Stimulated activated CD8-positive, alpha-beta memory T cell treated with anti-CD3 and anti-CD28 coated beads, Interleukin-7, amount 100 ng/mL, for 48 hours (primary cell): ENCODE measurements at regions not wholly inside any gene's neighbourhood (a gene's known extent, or its start where the extent isn't known, plus 50 kb on each side); places are given as distances from the start of the nearest gene placed in this dataset.
"Not testable (repeated sequence)": the region's sequence is repeated elsewhere in the genome, so short reads cannot be mapped to it uniquely, and the experiment has no call there.

Experiments
- DNase-seq, 2 donors: peaks; one replicate each; pipeline ENCODE4 v3.0.0-alpha.2; 2020; ENCODE audit warnings: low read depth in 1 of 2; ENCODE audit errors: extremely low read depth in 1 of 2

DNA sequence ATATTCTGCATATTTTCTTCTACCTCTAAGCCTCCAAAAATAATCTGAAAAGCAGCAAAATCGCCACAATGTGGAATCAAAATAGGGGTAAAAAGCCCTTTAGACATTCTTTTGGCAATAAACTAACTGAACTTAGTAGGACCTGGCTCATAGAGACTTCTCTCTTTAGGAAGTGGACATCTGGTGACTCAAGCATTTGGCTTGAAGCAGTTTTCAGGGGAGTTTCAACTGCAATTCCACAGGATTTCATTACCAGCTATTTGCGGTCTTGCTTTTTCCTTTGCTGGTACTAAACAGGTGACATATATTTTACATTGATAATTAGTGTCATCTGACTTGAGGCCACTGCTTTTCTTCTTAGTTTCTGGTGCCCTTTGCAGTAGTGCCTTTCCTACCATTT lies 173.2 kb upstream of the FBN2 start:
- no peak for DNase-seq

DNA sequence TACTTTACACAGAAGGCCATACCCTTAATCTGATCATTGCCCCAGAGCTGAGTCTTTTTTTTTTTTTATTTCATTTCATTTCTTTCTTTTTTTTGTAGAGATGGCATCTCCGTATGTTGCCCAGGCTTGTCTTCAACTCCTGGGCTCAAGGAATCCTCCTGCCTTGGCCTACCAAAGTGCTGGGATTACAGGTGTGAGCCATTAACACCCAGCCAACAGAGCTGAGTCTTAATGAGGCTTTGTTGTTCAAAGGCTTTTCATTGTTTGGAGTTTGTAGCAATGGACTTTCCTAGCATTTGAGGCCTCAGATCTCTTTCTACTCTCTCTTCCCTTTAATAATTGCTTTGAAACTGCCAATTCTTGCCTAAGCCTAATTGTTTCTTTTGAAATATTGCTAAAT lies 176.5 kb upstream of the FBN2 start:
- no peak for DNase-seq

DNA sequence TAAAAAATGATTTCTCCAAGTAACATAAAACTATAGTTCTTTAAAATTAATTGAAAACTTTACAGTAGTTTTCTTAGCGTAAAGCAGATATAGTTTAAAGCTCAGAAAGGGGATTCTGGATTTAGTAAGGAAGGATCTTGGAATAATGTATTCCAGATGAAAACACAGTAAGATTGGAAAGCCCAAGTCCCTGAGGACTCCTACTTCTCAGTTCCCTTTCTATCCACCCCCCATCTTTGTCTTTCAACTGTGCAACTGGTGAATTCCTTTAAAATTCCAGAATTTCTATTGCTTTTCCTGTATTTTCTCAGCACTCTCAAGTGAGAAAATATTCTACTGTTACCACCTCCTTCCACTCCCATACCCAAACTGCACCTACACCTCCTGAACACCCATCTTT lies 184.5 kb upstream of the FBN2 start:
- DNase-seq: no peak

DNA sequence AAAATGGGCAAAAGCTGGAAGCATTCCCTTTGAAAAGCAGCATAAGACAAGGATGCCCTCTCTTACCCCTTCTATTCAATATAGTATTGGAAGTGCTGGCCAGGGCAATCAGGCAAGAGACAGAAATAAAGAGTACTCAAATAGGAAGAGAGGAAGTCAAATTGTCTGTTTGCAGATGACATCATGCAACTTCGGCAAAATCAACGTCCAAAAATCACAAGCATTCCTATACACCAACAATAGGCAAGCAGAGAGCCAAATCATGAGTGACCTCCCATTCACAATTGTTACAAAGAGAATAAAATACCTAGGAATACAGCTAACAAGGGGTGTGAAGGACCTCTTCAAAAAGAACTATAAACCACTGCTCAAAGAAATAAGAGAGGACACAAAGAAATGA lies 192.0 kb upstream of the FBN2 start:
- DNase-seq: not testable (repeated sequence)

DNA sequence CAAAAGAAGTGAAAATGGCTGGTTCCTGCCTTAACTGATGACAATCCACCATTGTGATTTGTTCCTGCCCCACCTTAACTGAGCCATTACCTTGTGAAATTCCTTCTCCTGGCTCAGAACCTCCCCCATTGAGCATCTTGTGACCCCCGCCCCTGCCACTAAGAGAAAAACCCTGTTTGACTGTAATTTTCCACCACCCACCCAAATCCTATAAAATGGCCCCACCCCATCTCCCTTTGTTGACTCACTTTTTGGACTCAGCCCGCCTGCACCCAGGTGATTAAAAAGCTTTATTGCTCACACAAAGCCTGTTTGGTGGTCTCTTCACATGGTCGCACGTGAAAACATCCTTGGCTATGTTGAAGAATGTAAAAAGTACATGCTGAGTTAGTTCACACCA lies 197.6 kb upstream of the FBN2 start:
- DNase-seq: not testable (repeated sequence)

DNA sequence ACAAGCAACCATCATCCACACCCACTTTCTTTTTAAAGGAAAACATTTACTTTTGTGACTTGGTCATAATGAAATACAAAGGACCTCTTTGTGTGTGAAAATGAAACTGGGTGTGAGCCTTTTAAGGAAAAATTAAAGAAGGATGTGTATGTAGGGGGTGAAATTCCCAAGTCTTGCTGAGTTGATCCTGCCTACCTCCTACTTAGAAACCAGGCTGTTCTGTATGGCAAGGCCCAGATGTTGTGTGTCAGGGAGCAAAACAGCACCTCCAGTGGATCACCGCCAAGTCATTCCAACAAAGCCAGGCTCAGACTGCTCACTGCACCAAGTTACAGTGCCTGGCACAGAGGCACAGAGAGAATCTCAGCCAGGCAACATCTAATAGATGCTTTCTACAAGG lies 198.5 kb upstream of the FBN2 start:
- no peak for DNase-seq

DNA sequence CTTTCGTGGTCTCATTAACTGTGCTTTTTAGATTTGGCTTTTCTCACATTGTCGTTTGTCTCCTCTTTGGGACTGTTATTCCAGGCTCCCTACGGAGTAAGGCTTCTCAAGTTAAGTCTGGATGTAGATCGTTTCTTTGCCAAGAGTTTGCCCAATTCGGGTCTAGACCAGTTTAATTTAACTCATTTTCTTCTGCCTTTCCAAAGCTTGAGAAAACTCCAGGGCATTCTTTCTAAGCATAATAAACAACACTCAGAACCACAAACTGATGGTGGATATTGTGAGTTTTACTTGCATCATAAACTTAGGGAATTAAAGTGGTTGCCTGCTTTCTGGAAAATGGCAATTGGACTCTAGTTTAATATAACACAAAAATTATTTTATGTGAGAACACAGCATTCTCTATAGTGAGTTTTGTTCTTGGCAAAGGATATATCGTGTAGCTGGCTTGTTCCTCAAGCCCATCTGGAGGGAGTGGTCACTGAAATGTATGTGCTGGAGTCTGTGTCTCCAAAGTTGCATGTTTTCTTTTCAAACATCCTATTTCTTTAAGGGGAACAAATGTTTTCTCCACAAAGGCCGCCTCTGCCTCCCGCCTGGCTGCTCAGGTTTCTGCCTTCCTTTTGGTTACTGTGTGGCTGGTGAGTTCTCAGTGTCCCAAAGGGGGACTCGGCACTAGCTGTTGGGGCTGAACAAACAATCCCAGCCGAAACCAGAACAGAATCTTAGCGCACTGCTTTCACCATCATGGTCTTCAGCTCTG lies 211.3 kb upstream of the FBN2 start:
- DNase-seq: no peak

DNA sequence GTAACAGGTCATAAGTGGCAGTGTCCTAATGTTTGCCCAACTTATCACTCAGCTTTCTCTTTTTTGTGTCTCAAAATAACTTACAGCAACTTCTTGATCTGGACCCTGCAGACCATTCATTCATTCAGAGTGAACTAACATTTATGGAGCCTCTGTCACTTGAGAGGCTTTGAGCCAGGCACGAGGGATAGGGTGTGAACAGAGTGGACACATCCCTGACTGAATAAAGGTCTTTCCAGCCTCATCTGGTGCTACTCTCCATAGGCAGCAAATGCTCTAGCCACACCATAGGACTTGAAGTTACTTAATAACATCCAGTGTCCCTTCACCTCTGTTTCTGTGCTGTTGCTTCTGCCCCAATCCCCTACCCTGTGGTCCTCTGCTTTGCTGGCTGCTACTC lies 212.1 kb upstream of the FBN2 start:
- no peak for DNase-seq

DNA sequence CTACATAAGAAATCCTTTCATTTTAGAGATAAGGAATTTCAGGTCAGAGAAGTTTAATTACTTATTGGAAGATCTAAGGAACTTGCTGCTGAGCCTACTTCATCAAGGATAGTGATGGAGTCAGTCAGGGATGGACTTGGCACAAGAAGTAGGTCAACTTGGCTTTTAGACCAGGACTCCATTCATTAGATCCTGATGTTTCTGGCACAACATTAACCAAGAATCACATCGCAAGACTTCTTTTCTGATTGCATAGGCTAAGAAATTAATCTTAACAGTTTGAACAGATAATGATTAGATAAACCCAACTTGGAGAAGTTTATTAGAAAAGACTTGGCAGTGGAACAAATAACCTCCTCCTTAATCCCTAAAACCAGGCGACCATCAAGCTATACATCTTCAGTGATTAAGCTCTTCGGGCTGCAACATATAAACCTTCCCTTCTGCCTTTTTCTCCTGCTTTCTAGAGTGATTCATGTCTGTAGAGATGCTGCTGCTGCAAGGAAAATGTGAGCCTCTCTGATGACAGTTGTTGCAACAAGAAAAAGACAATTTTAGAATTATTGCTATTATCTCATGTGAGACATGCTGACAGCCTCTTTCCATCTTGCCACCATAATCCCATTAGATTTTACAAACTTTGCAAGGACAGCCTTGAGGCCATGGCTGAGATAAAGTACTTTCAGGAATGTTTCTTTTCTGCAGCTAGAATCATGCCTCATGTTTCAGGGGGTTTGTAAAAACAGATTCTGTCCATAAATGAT lies 207.9 kb upstream of the SLC27A6 start:
- DNase-seq: no peak

DNA sequence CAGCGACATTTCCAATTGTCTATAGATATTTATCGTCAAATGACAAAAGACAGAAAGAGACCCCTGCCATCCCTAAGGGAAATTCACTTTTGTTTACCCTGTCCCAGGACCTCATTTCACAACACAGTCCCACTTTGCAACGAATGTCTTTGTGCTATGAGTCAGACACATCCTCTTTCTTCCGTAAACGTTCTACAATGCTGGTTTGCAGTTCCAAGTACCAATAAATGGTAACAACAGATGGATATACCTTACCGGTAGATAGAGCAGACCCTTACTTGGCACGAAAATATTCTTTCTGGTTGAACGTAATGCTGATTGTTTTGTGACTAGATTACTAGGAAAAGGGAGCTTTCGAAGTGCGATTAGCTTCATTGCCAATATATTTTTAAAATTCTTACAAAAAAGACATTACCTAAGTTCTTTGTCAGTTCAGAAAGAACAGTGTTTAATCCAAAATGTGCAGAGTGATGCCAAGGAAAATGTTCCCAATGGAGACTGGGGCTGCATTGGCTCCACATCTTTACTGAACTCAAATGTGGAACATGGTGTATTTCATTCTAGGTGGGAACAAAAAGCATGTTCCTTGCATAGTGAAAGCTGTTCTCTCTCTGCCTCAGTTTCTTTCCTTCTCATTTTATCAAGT lies 202.5 kb upstream of the SLC27A6 start:
- DNase-seq: no peak

DNA sequence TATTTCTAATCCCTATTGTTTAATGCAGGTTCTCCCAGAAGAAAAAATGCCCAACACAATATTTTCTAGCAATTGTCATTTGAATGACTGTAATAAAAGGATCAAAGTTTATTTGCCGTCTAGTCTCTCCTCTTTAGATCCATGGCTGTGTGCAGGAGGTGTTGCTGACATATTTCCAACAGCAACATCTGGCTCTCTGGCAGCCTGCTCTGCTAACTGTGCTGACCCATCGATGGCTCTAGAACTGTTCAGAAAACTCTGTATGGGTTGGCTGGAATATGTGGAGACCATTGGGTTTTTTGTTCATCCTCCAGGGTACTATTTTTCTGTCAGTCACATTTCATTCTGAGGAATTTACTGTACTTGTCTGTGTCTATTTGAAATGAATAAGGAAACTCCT lies 202.0 kb upstream of the SLC27A6 start:
- no peak for DNase-seq

DNA sequence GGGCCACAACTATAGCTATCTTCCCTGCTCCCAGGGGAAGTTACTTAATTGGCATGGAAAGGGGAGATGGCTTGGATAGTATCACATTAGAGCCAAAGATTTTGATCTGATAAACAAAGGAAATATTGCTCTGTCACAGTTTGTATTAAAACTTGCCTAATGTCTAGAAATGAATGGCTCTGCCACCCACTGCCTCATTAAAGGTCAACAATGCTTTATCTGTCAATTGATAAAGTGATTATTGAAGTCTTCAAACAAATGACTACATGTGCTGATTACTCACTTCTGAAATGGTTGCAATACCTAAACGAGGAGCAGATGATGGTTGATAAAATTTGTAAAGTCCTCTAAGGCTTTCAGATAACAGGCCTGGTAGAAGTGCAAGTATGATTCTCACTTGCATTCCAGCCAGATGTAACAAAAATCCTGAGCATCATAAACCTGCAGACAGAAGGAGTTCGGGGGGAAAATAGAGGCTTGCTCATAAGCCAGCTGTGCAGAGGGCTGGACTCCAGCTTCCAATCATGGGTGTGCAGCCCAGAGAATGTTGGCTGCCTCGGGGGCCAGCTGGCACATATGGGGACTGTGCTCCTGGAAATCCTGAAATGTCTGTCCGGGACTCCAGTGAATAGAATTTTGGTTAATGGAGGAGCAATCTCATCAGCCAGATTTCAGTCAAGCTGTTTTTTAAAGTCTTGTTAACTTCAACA lies 200.5 kb upstream of the SLC27A6 start:
- no peak for DNase-seq

DNA sequence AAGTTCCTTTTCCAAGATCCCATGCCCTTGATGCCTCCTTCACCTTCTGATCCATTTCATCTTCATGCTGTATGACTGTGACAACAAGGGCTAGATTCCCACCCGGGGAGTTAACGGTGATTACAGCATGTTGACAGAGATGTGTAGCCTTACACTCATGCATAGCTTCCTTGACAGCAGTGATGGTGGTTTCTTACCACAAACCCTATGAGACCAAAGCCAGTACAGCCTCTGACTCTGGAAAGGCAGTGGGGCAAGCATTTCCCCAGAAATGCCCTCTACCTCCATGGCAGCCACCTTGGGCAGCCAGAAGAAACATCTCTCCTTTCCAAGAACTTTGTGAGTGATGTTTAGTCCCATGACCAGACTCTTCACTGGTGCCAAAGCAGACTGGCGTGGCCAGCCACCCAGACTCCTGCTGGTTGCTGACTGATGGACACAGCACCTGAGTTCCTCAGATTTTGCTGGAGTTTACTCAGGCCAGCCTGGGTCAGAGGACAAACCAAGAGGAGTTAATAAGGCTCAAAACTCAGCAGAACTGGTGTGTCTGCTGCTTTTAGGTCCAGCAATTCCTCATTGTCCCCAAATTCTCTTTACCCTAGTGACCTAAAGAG lies 199.7 kb upstream of the SLC27A6 start:
- no peak for DNase-seq

DNA sequence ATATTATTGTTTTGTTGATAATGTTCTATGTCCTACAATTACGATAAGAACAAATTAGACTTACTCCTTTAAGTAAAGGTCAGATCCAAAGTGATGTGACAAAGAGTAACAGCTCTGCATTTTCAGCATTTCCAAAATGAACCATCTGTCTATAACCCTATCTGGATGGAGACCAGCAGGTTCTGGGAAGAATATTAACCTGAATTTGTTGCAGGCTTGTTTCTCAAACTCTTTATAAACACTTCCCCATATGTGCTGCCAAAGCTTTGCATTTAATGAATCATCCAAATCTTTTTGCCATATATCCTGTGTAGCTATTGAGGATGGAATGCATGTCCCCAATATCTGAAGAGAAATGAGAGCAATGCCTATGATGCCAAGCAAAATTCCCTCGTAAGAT lies 198.9 kb upstream of the SLC27A6 start:
- no peak for DNase-seq

DNA sequence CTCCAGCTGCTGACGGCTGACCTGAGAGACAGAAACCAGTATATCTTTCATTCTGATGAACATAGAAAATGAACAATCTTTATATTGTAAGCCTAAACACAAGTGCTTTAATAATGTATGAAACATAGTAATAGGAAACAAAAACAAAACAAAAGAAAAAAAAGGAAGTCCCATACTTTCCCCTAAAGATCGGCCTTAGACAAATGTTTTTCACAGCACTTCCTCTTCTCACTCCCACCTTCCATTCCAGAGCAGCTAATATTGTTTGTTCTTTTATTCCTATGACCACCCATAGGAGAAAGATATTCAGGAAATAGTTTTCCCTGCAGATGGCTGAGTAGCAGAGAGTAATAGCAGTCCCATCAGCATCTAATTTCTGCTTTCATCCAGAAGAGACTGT lies 194.4 kb upstream of the SLC27A6 start:
- DNase-seq: no peak

DNA sequence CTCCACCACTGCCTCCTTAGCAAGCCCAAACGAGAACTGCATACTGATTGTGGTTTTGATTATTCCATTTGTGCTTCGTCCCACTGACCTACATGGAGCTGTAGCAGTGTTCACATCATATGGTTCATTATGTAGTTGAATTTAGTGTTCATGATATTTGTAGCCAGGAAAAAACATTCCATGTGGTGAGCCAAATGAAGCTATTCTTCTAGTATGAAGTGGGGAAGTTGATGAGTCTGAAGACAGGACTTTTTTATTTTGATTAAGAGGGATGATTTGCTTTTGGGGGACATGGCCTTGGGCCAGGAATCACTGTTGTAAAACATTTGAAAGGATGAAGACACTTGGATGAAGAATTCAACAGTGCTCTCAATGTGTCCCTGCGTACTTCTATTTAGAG lies 192.9 kb upstream of the SLC27A6 start:
- no peak for DNase-seq

DNA sequence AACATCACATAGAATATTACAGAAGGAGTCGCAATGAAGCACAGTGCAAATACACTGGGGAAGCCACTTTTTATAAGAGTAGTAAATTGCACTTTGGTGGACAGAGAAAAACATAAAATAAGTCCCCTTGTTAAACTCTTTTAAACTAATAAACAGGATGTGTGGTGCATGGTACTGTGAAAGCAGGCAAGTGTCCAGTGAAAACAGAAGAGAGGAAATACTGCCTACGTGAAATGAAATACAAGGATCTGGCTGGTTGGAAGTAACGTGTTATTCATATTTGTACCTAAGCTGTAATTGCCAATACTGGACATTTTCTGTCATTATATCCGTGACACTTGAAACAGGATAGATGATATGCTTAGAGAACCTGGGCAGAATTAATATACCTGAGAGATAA lies 191.9 kb upstream of the SLC27A6 start:
- DNase-seq: no peak

DNA sequence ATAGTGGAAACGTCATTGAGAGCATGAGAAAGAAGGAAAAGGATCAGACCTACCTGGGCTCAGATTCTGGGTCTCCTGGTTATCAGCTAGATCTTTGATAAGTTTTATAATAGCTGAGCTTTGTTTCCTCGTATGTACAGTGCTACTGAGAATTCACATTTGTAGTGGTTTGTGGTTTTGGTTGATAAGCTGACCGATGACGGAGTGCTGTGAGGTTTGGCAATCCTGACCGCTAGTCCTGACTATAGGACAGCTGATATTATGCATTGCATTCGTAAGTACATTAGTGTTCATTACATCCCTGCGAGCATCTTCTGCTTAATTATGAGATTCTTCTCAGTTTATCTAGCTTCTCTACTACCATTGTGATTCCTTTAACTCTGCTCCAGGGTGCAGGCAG lies 190.7 kb upstream of the SLC27A6 start:
- DNase-seq: no peak

DNA sequence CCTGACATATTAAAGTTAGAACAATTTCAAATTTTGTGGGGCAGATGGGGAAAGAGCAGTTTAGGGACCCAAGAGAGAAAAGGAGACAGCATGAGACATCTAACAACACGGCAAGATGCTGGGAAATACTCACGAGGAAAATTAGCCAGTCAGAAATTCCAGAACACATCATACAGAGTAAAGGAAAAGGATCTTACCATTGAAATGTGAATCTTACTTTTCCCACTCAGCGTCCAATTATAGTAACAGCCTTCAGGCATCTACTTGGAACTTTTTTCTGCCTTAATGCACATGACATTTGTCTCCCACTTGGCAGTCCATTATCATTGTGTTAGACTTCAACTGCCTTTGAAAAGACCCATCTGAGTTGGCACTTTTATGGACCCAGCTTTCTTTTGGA lies 189.7 kb upstream of the SLC27A6 start:
- DNase-seq: no peak

DNA sequence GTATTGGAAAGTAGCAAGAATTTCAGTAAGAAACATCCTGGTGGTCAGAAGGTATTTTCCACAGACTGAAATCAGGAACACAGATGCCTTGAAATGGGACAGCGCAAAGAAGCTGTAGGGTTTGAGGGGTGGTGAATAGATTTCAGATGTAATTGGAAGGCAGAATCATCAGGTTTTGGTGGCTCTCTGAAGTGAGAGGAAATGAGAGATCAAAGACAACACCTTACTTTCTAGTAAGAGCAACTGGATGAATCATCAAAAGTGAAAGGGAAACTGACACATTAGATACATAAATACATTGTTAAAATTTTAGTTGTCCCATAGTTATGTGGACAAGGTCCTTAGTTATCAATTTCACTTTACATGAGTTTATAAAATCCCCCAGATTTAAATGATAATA lies 188.2 kb upstream of the SLC27A6 start:
- DNase-seq: no peak

DNA sequence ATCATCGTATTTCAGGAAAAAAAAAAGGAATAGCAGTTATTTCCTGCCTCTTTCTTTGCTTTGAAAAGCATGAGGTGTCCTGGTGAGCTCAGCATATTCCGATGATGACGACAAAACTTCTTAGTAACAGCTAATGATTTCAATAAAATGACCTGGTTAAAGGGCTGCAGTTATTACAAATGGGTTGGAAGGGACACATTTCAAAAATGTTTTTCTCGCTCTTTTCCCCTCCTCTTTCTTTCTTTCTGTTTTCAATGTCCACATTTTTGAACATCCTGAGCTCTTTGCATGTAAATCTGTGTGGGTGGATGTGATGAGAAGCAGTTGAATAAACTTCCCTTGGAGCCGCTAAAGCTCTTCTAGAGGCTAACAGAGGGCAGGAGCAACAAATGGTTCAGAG lies 186.8 kb upstream of the SLC27A6 start:
- no peak for DNase-seq
